Body of pancreas (tissue), 4 donors: ENCODE measurements at regions not wholly inside any gene's neighbourhood (a gene's known extent, or its start where the extent isn't known, plus 50 kb on each side); places are given as distances from the start of the nearest gene placed in this dataset.

Experiments
- POLR2A ChIP-seq, 3 donors: fragments of 450-650 bp; IDR thresholded peaks; one replicate each; pipeline ENCODE4 v1.6.1; 2016; ENCODE audit warnings: antibody characterized with exemption in 3 of 3, mild to moderate bottlenecking in 2 of 3
- TF ChIP-seq, protein P1 (sequence below), 7 experiments: fragments of 450-650 bp in 4 of 7; fragments of 200-600 bp in 3 of 7; sonication (generic) in 3 of 7; IDR thresholded peaks; one replicate each; pipeline ENCODE4 v1.5.1; 2016 to 2019; ENCODE audit warnings: antibody characterized with exemption in 7 of 7

- TF ChIP-seq, protein P1, sequence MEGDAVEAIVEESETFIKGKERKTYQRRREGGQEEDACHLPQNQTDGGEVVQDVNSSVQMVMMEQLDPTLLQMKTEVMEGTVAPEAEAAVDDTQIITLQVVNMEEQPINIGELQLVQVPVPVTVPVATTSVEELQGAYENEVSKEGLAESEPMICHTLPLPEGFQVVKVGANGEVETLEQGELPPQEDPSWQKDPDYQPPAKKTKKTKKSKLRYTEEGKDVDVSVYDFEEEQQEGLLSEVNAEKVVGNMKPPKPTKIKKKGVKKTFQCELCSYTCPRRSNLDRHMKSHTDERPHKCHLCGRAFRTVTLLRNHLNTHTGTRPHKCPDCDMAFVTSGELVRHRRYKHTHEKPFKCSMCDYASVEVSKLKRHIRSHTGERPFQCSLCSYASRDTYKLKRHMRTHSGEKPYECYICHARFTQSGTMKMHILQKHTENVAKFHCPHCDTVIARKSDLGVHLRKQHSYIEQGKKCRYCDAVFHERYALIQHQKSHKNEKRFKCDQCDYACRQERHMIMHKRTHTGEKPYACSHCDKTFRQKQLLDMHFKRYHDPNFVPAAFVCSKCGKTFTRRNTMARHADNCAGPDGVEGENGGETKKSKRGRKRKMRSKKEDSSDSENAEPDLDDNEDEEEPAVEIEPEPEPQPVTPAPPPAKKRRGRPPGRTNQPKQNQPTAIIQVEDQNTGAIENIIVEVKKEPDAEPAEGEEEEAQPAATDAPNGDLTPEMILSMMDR (IDR thresholded peaks at IDR 0.05) = peak; percentile 17 to 70 (median 50)
- no peak for TF ChIP-seq POLR2A (IDR thresholded peaks at IDR 0.05)
These were observed 58.9 kb upstream of the THUMPD2 start for GRCh38 chr2:39837856-39838453.
